Fibroblast of lung (primary cell): ENCODE measurements at regions not wholly inside any gene's neighbourhood (a gene's known extent, or its start where the extent isn't known, plus 50 kb on each side); places are given as distances from the start of the nearest gene placed in this dataset.
A peak's percentile ranks its signal among the peaks of the same experiment; 100 is the strongest.

Experiments
- DNase-seq, 2 donors: peaks; one replicate each; pipeline versions ENCODE4 v3.0.0 to v3.0.0-alpha.2; 2010; ENCODE audit warnings: low read depth in 2 of 2
- H2AFZ ChIP-seq: 2 replicates; pipeline ENCODE4 v1.5.1; 2012; ENCODE audit warnings: low read length, control low read depth, inconsistent platforms
- H3K27ac ChIP-seq: 2 replicates; pipeline ENCODE4 v1.5.1; 2011; ENCODE audit warnings: low read length, control low read depth; ENCODE audit not compliant: insufficient read depth
- H3K27me3 ChIP-seq: 2 replicates; pipeline ENCODE4 v1.5.1; 2011; ENCODE audit warnings: mild to moderate bottlenecking, low read length; ENCODE audit not compliant: control insufficient read depth, insufficient read depth
- H3K36me3 ChIP-seq: 2 replicates; pipeline ENCODE4 v1.5.1; 2011; ENCODE audit warnings: low read length; ENCODE audit not compliant: control insufficient read depth, insufficient read depth
- H3K4me1 ChIP-seq: 2 replicates; pipeline ENCODE4 v1.5.1; 2011; ENCODE audit warnings: low read length; ENCODE audit not compliant: control insufficient read depth, insufficient read depth; ENCODE audit errors: extremely low read depth
- H3K4me2 ChIP-seq: 2 replicates; pipeline ENCODE4 v1.5.1; 2011; ENCODE audit warnings: low read length, control low read depth; ENCODE audit not compliant: insufficient read depth; ENCODE audit errors: extremely low read depth
- H3K4me3 ChIP-seq, 4 experiments: fragments of 200-600 bp in 1 of 4; sonication (generic) in 1 of 4; replicated peaks in 1 of 4; 2 replicates each; pipeline ENCODE4 v1.5.1; 2011 to 2016; ENCODE audit warnings: low read length in 4 of 4, low read depth in 3 of 4, mild to moderate bottlenecking in 3 of 4, control low read depth in 2 of 4, inconsistent platforms in 1 of 4, mixed read lengths in 1 of 4; ENCODE audit not compliant: insufficient read depth in 1 of 4; ENCODE audit errors: control extremely low read depth in 1 of 4
- H3K79me2 ChIP-seq: 2 replicates; pipeline ENCODE4 v1.5.1; 2012; ENCODE audit warnings: mild to moderate bottlenecking, low read length, inconsistent platforms; ENCODE audit not compliant: control insufficient read depth, insufficient read depth
- H3K9ac ChIP-seq: 2 replicates; pipeline ENCODE4 v1.5.1; 2011; ENCODE audit warnings: mild to moderate bottlenecking, low read length, control low read depth; ENCODE audit not compliant: insufficient read depth
- H3K9me3 ChIP-seq: 2 replicates; pipeline ENCODE4 v1.5.1; 2012; ENCODE audit warnings: low read depth, low read length; ENCODE audit not compliant: control insufficient read depth, insufficient read depth
- H4K20me1 ChIP-seq: 2 replicates; pipeline ENCODE4 v1.5.1; 2011; ENCODE audit warnings: low read length; ENCODE audit not compliant: control insufficient read depth, insufficient read depth; ENCODE audit errors: extremely low read depth
- EZH2 ChIP-seq: IDR thresholded peaks from 2 replicates; pipeline ENCODE4 v1.5.1; 2012; ENCODE audit warnings: low read length, control low read depth, mild to moderate bottlenecking; ENCODE audit errors: missing control alignments
- TF ChIP-seq, protein P1 (sequence below), 2 donors: IDR thresholded peaks in 1 of 2; conservative IDR thresholded peaks in 1 of 2; 1 replicate in 1 of 2; 2 replicates in 1 of 2; pipeline ENCODE4 v1.5.1; 2011 to 2012; ENCODE audit warnings: low read length in 2 of 2, control low read depth in 1 of 2, inconsistent platforms in 1 of 2, low read depth in 1 of 2, mild to moderate bottlenecking in 1 of 2

DNA sequence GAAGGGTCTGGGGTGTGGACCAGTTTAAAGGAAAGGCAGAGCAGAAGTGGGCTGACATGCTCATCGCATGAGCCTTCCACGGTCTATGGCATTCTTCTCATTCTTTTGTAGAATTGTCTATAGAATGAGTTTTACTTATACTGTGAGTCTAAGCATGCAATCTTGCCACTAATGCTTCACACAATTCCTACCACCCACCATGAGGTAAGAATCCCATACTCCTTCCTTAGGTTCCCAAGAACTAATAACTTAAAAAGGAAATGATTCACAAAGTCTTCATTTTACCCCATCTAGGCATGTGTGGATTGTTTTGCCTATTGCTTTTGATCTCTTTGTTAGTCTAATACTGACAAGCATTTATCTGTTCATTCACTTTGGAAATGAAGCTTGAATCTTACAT, 195.2 kb downstream of the LY86 start:
- Histone ChIP-seq H3K79me2 (no peaks in the 10 kb centered on the region), H3K4me2 (no peak overlapping the region)

DNA sequence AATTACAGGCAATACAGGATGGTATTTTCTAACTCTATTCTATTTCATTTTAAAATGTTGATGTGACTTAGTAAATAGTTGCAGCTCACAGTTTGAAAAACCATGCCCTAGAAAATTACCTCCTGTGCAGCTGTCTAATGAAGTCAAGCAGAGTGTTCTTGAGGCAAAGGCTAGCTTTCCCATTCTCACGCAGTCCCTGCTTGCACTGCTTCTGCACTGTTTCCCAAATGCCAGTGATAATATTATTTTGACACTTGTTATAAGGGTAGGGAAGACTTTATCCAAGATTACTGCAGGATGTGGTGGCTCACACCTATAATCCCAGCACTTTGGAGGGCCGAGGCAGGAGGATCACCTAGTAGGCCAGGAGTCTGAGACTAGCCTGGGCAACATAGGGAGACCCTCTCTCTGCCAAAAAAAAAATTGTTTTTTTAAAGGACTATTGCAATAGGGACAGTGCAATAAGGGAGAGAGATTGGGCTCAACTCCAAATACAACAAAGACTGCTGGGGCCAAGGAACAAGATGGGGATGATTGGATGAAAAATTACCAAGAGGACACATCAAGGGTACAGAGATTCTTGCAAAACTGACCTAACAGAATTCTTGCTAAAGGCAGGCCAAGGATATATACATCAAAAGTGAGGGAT, 196.1 kb downstream of the LY86 start:
- TF ChIP-seq EZH2 = no peak
- Histone ChIP-seq H3K27ac (no peak overlapping the region), H3K79me2 (no peaks in the 10 kb centered on the region), H3K36me3 (no peaks in the 10 kb centered on the region), H2AFZ (no peak overlapping the region), H3K4me1 (no peaks in the 10 kb centered on the region), H4K20me1 (no peaks in the 10 kb centered on the region), H3K9ac (no peak overlapping the region), H3K4me2 (no peak overlapping the region), H3K27me3 (no peaks in the 10 kb centered on the region), H3K4me3 (no peak overlapping the region), H3K9me3 (no peaks in the 10 kb centered on the region)
- DNase-seq = no peak

More for the DNA sequence above, 195.2 kb downstream of the LY86 start:
- no peaks in the 10 kb centered on the region for H3K36me3 ChIP-seq
- H3K9ac ChIP-seq = no peak overlapping the region
- DNase-seq = peak in 1 of 2 donors; percentile 19
- TF ChIP-seq, protein P1, sequence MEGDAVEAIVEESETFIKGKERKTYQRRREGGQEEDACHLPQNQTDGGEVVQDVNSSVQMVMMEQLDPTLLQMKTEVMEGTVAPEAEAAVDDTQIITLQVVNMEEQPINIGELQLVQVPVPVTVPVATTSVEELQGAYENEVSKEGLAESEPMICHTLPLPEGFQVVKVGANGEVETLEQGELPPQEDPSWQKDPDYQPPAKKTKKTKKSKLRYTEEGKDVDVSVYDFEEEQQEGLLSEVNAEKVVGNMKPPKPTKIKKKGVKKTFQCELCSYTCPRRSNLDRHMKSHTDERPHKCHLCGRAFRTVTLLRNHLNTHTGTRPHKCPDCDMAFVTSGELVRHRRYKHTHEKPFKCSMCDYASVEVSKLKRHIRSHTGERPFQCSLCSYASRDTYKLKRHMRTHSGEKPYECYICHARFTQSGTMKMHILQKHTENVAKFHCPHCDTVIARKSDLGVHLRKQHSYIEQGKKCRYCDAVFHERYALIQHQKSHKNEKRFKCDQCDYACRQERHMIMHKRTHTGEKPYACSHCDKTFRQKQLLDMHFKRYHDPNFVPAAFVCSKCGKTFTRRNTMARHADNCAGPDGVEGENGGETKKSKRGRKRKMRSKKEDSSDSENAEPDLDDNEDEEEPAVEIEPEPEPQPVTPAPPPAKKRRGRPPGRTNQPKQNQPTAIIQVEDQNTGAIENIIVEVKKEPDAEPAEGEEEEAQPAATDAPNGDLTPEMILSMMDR (conservative IDR thresholded peaks at IDR 0.05 in 1 of 2, IDR thresholded peaks at IDR 0.05 in 1 of 2; ENCODE audit: low read depth in 1 of 2, low read length in 2 of 2) = no peak
- no peak for TF ChIP-seq EZH2
- no peak overlapping the region for H3K4me3 ChIP-seq
- no peaks in the 10 kb centered on the region for H4K20me1 ChIP-seq
- H3K4me1 ChIP-seq = no peaks in the 10 kb centered on the region
- no peak overlapping the region for H2AFZ ChIP-seq
- H3K27ac ChIP-seq = no peak overlapping the region
- no peaks in the 10 kb centered on the region for H3K9me3 ChIP-seq
- no peaks in the 10 kb centered on the region for H3K27me3 ChIP-seq

DNA sequence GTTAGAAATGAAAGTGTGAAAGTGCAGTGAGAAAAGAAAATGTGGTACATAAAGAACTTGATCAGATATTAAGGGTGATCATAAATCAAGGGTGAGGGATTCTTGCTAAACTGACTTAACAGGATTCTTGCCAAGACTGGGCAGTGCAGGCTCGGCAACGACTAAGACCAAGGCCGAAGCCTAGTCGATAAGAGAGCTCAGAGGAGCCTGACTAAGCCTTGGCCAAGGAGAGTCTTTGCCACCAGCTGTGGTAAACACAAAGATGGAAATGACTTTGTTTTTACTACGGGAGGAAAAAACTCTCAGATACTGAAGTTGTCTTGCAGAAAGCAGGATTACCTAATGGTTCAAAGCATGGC, 196.6 kb downstream of the LY86 start:
- Histone ChIP-seq H3K27ac (no peak overlapping the region), H3K36me3 (no peaks in the 10 kb centered on the region), H3K4me3 (no peak overlapping the region), H2AFZ (no peak overlapping the region), H3K4me2 (no peak overlapping the region), H3K9ac (no peak overlapping the region), H4K20me1 (no peaks in the 10 kb centered on the region), H3K9me3 (no peaks in the 10 kb centered on the region), H3K27me3 (no peaks in the 10 kb centered on the region), H3K4me1 (no peaks in the 10 kb centered on the region), H3K79me2 (no peaks in the 10 kb centered on the region)
- DNase-seq = peak; percentile 7 to 9
- TF ChIP-seq, protein P1 (conservative IDR thresholded peaks at IDR 0.05 in 1 of 2, IDR thresholded peaks at IDR 0.05 in 1 of 2; ENCODE audit: low read depth in 1 of 2, low read length in 2 of 2) = no peak
- TF ChIP-seq EZH2 = no peak
